Transverse colon (tissue), 4 donors: ENCODE measurements at regions not wholly inside any gene's neighbourhood (a gene's known extent, or its start where the extent isn't known, plus 50 kb on each side); places are given as distances from the start of the nearest gene placed in this dataset.

Experiments used
- DNase-seq: peaks from one replicate; pipeline ENCODE4 v3.0.0-alpha.2; 2019
- H3K27ac ChIP-seq, 4 donors: fragments of 200-600 bp; sonication (generic); 2 replicates each; pipeline ENCODE4 v1.5.1; 2016 to 2018; ENCODE audit warnings: inconsistent platforms in 4 of 4
- H3K27me3 ChIP-seq: fragments of 200-600 bp; sonication (generic); 2 replicates; pipeline ENCODE4 v1.5.1; 2017; ENCODE audit warnings: inconsistent platforms
- H3K36me3 ChIP-seq, 4 donors: fragments of 200-600 bp; sonication (generic); 2 replicates each; pipeline ENCODE4 v1.5.1; 2017 to 2019; ENCODE audit warnings: inconsistent platforms in 4 of 4
- H3K4me1 ChIP-seq, 4 donors: fragments of 200-600 bp; sonication (generic); 2 replicates each; pipeline ENCODE4 v1.5.1; 2017 to 2020; ENCODE audit warnings: inconsistent platforms in 4 of 4
- H3K4me3 ChIP-seq, 4 donors: fragments of 200-600 bp; sonication (generic); 1 replicate in 1 of 4; 2 replicates in 3 of 4; pipeline versions ENCODE4 v1.5.1 to v1.6.1; 2017 to 2019; ENCODE audit warnings: inconsistent platforms in 4 of 4
- H3K9me3 ChIP-seq, 2 donors: fragments of 200-600 bp; sonication (generic); 2 replicates each; pipeline ENCODE4 v1.5.1; 2017 to 2019; ENCODE audit warnings: inconsistent platforms in 2 of 2
- EP300 ChIP-seq: sonication (generic); formaldehyde crosslinking; IDR thresholded peaks from one replicate; pipeline ENCODE4 v1.6.1; 2017; ENCODE audit warnings: antibody characterized with exemption, low read depth
- POLR2A ChIP-seq: fragments of 450-650 bp; IDR thresholded peaks from one replicate; pipeline ENCODE4 v1.6.1; 2016; ENCODE audit warnings: antibody characterized with exemption, mild to moderate bottlenecking, moderate library complexity
- POLR2AphosphoS5 ChIP-seq, 3 donors: sonication (generic); formaldehyde crosslinking; IDR thresholded peaks; one replicate each; pipeline ENCODE4 v1.6.1; 2016; ENCODE audit warnings: antibody characterized with exemption in 3 of 3
- WGBS, 2 donors: methylation state at CpG; one replicate each; pipeline ENCODE4 v1.1.5; 2018; ENCODE audit warnings: low coverage in 1 of 2; 5-methylcytosine and 5-hydroxymethylcytosine counted together
- in situ Hi-C, 4 donors: fragments of 200-750 bp; cut with MboI; loops; one replicate each; pipeline versions ENCODE4 v1.15.0 to v1.15.1; 2017; ENCODE audit warnings: low sequenced_read_pairs in 3 of 4, low pct_ligation_motif_present in 1 of 4, low pct_unique_long_range_greater_than_20kb in 1 of 4
- intact Hi-C: fragments of 100-400 bp; cut with DNase I; formaldehyde crosslinking; loops from one replicate; pipeline ENCODE4 v1.15.1; 2023; ENCODE audit warnings: low total_unique reads
- TF ChIP-seq, protein P1 (sequence below), 5 experiments: fragments of 200-600 bp in 3 of 5; fragments of 450-650 bp in 2 of 5; sonication (generic) in 3 of 5; IDR thresholded peaks; 1 replicate in 2 of 5; 2 replicates in 3 of 5; pipeline ENCODE4 v1.5.1; 2016 to 2017; ENCODE audit warnings: antibody characterized with exemption in 5 of 5, inconsistent platforms in 3 of 5, mild to moderate bottlenecking in 2 of 5, moderate library complexity in 1 of 5

DNA sequence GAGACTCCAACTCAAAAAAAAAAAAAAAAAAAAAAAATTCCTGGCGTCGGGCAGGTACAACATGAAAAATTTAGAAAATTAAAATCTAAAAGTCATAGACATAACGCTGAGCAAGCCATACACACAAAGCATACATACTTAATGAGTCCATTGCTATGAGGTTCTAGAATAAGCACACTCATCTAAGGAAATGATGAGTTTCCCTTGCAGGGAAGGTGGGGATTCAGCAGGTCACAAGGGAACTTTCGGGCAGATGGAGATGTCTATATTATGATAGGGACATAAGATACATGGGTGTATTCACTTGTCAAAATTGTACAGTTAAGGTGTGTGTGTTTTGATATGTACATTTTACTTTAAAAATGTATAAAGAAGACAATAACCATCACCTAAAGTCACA, 120.2 kb upstream of the LIPC start:
- Histone ChIP-seq H3K27ac (no peak overlapping the region), H3K9me3 (no peaks in the 10 kb centered on the region), H3K36me3 (no peaks in the 10 kb centered on the region), H3K4me3 (no peak overlapping the region), H3K27me3 (no peaks in the 10 kb centered on the region), H3K4me1 (no peaks in the 10 kb centered on the region)
- no peak for DNase-seq
- TF ChIP-seq POLR2AphosphoS5 (IDR thresholded peaks at IDR 0.05) (no peak), POLR2A (no peak), EP300 (no peak)
- intact Hi-C loops, result no loop called here
- WGBS, 2 donors, result 90 to 96% methylated on average over 4 of the region's 4 CpGs
- in situ Hi-C loops, result no loop called here

DNA sequence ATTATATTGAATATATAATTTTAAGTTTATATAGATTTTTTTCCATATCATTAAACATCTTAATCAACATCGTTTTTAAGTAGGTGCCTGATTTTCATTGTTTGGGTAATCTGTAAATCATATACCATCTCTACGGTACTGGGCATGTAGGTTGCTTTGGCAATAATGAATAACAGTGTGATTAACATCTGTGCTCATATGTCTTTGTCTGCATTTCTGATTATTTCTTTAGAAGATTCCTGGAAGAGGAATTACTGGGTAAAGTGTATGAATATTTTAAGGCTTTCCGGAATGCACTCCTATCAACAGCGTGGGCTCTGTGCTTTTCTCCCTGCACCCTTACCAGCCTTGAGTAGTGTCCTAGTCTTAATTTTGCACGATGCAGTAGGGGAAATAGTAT, 119.8 kb upstream of the LIPC start:
- in situ Hi-C loops, result no loop called here
- intact Hi-C loops, result no loop called here
- no peaks in the 10 kb centered on the region for H3K27me3 ChIP-seq
- no peaks in the 10 kb centered on the region for H3K9me3 ChIP-seq
- H3K4me1 ChIP-seq, result no peaks in the 10 kb centered on the region
- H3K27ac ChIP-seq, result no peak overlapping the region
- H3K36me3 ChIP-seq, result no peaks in the 10 kb centered on the region
- TF ChIP-seq EP300, result no peak
- no peak for TF ChIP-seq POLR2A
- TF ChIP-seq POLR2AphosphoS5 (IDR thresholded peaks at IDR 0.05), result no peak
- TF ChIP-seq, protein P1, sequence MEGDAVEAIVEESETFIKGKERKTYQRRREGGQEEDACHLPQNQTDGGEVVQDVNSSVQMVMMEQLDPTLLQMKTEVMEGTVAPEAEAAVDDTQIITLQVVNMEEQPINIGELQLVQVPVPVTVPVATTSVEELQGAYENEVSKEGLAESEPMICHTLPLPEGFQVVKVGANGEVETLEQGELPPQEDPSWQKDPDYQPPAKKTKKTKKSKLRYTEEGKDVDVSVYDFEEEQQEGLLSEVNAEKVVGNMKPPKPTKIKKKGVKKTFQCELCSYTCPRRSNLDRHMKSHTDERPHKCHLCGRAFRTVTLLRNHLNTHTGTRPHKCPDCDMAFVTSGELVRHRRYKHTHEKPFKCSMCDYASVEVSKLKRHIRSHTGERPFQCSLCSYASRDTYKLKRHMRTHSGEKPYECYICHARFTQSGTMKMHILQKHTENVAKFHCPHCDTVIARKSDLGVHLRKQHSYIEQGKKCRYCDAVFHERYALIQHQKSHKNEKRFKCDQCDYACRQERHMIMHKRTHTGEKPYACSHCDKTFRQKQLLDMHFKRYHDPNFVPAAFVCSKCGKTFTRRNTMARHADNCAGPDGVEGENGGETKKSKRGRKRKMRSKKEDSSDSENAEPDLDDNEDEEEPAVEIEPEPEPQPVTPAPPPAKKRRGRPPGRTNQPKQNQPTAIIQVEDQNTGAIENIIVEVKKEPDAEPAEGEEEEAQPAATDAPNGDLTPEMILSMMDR (IDR thresholded peaks at IDR 0.05), result no peak
- DNase-seq, result no peak
- no peak overlapping the region for H3K4me3 ChIP-seq
- 86 to 87% methylated on average over 5 of the region's 5 CpGs for WGBS, 2 donors

DNA sequence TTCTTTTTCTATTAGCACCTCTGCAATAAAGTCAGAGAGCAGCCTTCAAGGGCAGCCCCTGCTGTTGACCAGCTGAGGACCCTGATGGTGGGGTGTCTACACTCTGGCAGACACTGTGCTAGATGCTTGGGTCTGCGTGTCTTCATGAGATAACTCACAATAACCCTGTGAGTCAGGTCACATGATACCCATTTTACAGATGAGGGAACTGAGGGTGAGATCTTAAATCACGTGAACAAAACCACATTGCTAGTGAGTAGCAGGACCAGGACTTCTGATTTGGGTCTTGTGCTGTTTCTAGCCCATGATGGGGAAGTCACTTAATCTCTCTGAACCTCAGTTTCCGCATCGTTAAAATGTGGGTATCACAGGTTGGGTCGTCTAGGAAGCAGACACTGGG, 118.5 kb upstream of the LIPC start:
- H3K27me3 ChIP-seq, result no peaks in the 10 kb centered on the region
- in situ Hi-C loops, result no loop called here
- H3K27ac ChIP-seq, result no peak overlapping the region
- no peaks in the 10 kb centered on the region for H3K4me1 ChIP-seq
- DNase-seq, result no peak
- H3K36me3 ChIP-seq, result no peaks in the 10 kb centered on the region
- no peaks in the 10 kb centered on the region for H3K9me3 ChIP-seq
- no peak overlapping the region for H3K4me3 ChIP-seq
- intact Hi-C loops, result no loop called here
- WGBS, 2 donors, result 80 to 95% methylated on average over 3 to 5 of the region's 5 CpGs
- TF ChIP-seq POLR2A (no peak), EP300 (no peak), POLR2AphosphoS5 (IDR thresholded peaks at IDR 0.05) (no peak)
- TF ChIP-seq, protein P1 (IDR thresholded peaks at IDR 0.05), result no peak

DNA sequence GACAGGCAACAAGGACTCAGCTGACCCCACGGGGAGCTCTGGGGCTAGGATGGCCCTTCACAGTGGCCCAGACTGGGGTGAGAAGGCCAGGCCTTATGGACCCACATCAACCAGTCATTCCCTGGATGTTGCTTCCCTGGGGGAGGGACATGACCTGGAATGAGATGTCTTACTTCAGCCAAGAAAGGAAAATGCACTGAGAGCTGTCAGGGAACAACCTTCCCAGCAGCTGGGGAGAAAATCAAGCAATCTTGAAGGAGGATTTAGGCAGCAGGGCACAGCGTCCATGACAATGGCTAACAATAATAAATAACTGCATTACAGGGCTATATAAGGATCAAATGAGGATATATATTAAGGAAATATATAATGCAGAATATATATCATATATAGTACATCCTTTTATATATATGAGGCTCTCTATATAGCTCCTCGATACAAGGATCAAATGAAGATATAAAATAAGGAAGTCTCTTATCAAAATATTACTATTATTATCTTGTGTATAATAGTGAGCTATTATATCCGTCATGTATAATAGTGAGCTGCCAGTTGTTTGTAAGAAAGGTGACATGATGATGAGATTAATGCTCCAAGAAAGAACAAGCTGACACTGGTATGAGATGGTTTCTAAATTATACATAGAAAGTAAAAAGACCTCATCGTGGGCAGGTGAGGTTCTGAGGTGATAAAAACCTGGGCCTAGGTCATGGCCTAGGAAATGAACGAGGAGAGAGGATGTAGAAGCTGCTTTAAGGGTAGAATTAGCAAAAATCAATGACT, 117.8 kb upstream of the LIPC start:
- in situ Hi-C loops, result no loop called here
- Histone ChIP-seq H3K4me3 (no peak overlapping the region), H3K9me3 (no peaks in the 10 kb centered on the region), H3K27ac (no peak overlapping the region), H3K36me3 (no peaks in the 10 kb centered on the region), H3K4me1 (no peaks in the 10 kb centered on the region), H3K27me3 (no peaks in the 10 kb centered on the region)
- no peak for TF ChIP-seq POLR2A
- TF ChIP-seq, protein P1 (IDR thresholded peaks at IDR 0.05), result no peak
- TF ChIP-seq POLR2AphosphoS5 (IDR thresholded peaks at IDR 0.05), result no peak
- no peak for TF ChIP-seq EP300
- no peak for DNase-seq
- 76 to 78% methylated on average over 5 to 6 of the region's 6 CpGs for WGBS, 2 donors
- intact Hi-C loops, result no loop called here
